ENCODE measurements at regions not wholly inside any gene's neighbourhood (a gene's known extent, or its start where the extent isn't known, plus 50 kb on each side); places are given as distances from the start of the nearest gene placed in this dataset.

GRCh38 chr21:20257052-20257740, 741.0 kb upstream of the NCAM2 start:
- TF ChIP-seq, protein P1, sequence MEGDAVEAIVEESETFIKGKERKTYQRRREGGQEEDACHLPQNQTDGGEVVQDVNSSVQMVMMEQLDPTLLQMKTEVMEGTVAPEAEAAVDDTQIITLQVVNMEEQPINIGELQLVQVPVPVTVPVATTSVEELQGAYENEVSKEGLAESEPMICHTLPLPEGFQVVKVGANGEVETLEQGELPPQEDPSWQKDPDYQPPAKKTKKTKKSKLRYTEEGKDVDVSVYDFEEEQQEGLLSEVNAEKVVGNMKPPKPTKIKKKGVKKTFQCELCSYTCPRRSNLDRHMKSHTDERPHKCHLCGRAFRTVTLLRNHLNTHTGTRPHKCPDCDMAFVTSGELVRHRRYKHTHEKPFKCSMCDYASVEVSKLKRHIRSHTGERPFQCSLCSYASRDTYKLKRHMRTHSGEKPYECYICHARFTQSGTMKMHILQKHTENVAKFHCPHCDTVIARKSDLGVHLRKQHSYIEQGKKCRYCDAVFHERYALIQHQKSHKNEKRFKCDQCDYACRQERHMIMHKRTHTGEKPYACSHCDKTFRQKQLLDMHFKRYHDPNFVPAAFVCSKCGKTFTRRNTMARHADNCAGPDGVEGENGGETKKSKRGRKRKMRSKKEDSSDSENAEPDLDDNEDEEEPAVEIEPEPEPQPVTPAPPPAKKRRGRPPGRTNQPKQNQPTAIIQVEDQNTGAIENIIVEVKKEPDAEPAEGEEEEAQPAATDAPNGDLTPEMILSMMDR (IDR thresholded peaks at IDR 0.05): no peak
- TF ChIP-seq POLR2AphosphoS5 (IDR thresholded peaks at IDR 0.05) (no peak), POLR2A (IDR thresholded peaks at IDR 0.05) (no peak), EP300 (IDR thresholded peaks at IDR 0.05) (no peak)
